Ovary (tissue), 7 donors: ENCODE measurements at regions not wholly inside any gene's neighbourhood (a gene's known extent, or its start where the extent isn't known, plus 50 kb on each side); places are given as distances from the start of the nearest gene placed in this dataset.

Experiments used
- DNase-seq, 5 donors: peaks; one replicate each; pipeline ENCODE4 v3.0.0-alpha.2; 2019 to 2020
- H3K27ac ChIP-seq, 2 donors: fragments of 200-600 bp; one replicate each; pipeline versions ENCODE4 v1.5.1 to v1.8.0; 2019 to 2022
- H3K27me3 ChIP-seq: fragments of 200-600 bp; one replicate; pipeline ENCODE4 v1.8.0; 2022
- H3K36me3 ChIP-seq: fragments of 200-600 bp; sonication (generic); one replicate; pipeline ENCODE4 v1.5.1; 2019
- H3K4me1 ChIP-seq: one replicate; pipeline ENCODE4 v1.8.1; 2013; ENCODE audit warnings: mild to moderate bottlenecking, moderate library complexity; ENCODE audit not compliant: insufficient read depth
- H3K4me3 ChIP-seq: fragments of 200-600 bp; sonication (generic); one replicate; pipeline ENCODE4 v1.5.1; 2017
- H3K9me3 ChIP-seq, 2 donors: fragments of 200-600 bp in 1 of 2; sonication (generic) in 1 of 2; one replicate each; pipeline versions ENCODE4 v1.5.1 to v1.8.1; 2013 to 2019; ENCODE audit warnings: mild to moderate bottlenecking in 1 of 2, moderate library complexity in 1 of 2
- CTCF ChIP-seq, 3 donors: fragments of 450-650 bp in 2 of 3; fragments of 200-600 bp in 1 of 3; IDR thresholded peaks; one replicate each; pipeline versions ENCODE4 v1.5.1 to v1.8.0; 2016 to 2022; ENCODE audit warnings: antibody characterized with exemption in 3 of 3, mild to moderate bottlenecking in 1 of 3
- EP300 ChIP-seq: sonication (generic); formaldehyde crosslinking; IDR thresholded peaks from one replicate; pipeline ENCODE4 v1.6.1; 2017; ENCODE audit warnings: antibody characterized with exemption
- POLR2A ChIP-seq: fragments of 450-650 bp; IDR thresholded peaks from one replicate; pipeline ENCODE4 v1.6.1; 2017; ENCODE audit warnings: antibody characterized with exemption, mild to moderate bottlenecking, moderate library complexity
- WGBS, 3 donors: extraction: QIAGEN DNeasy Blood & Tissue Kit in 1 of 3; methylation state at CpG; one replicate each; pipeline versions ENCODE4 v1.1.5 to v1.1.7; 2013 to 2017; 5-methylcytosine and 5-hydroxymethylcytosine counted together
- intact Hi-C, 4 donors: fragments of 100-400 bp; cut with DNase I; formaldehyde crosslinking; loops; one replicate each; pipeline versions ENCODE4 v1.11.0 to v1.15.1; 2022 to 2023
- donor health status: DM: no; HTN: no; CAD: no; lungs with moderate emphysema.
- donor health status: DM: no; HTN: no; CAD: no.
- donor health status: Bipolar disorder and iron deficiency.
- donor health status: DM: no; HTN: no; CAD: no.
- donor health status: DM: yes; HTN: yes; CAD: no.

GRCh38 chr1:81424061-81424460 is 376.7 kb upstream of the ADGRL2 start:
- 47 to 68% (median 65%) methylated on average over 5 of the region's 5 CpGs for WGBS, 3 donors

GRCh38 chr1:81420760-81421159 is 380.0 kb upstream of the ADGRL2 start:
- H3K27me3 ChIP-seq: no peaks in the 10 kb centered on the region
- no peak overlapping the region for H3K4me3 ChIP-seq
- H3K9me3 ChIP-seq: no peaks in the 10 kb centered on the region
- no peaks in the 10 kb centered on the region for H3K36me3 ChIP-seq
- TF ChIP-seq EP300 (no peak), CTCF (IDR thresholded peaks at IDR 0.05) (no peak), POLR2A (no peak)
- intact Hi-C loops: no loop called here
- DNase-seq: no peak
- H3K27ac ChIP-seq: no peak overlapping the region
- WGBS, 3 donors: 41 to 61% (median 45%) methylated on average over 2 of the region's 2 CpGs
- no peaks in the 10 kb centered on the region for H3K4me1 ChIP-seq

More at GRCh38 chr1:81424061-81424460, 376.7 kb upstream of the ADGRL2 start:
- Histone ChIP-seq H3K4me1 (no peaks in the 10 kb centered on the region), H3K4me3 (no peak overlapping the region), H3K27ac (no peak overlapping the region), H3K27me3 (no peaks in the 10 kb centered on the region), H3K9me3 (no peaks in the 10 kb centered on the region), H3K36me3 (no peaks in the 10 kb centered on the region)
- DNase-seq: no peak
- TF ChIP-seq CTCF (IDR thresholded peaks at IDR 0.05) (no peak), POLR2A (no peak), EP300 (no peak)
- intact Hi-C loops: no loop called here

GRCh38 chr1:81414488-81415015 is 386.2 kb upstream of the ADGRL2 start:
- Histone ChIP-seq H3K27me3 (no peaks in the 10 kb centered on the region), H3K4me1 (peaks cover 3% of the 10 kb centered on the region), H3K27ac (no peak overlapping the region), H3K9me3 (no peaks in the 10 kb centered on the region), H3K36me3 (no peaks in the 10 kb centered on the region), H3K4me3 (no peak overlapping the region)
- WGBS, 3 donors: 11% methylated on average over 10 of the region's 10 CpGs
- DNase-seq: peak; percentile 68 to 92 (median 83)
- intact Hi-C loops: no loop called here
- no peak for TF ChIP-seq POLR2A
- peak; percentile 17 to 76 (median 64) for TF ChIP-seq CTCF (IDR thresholded peaks at IDR 0.05)
- no peak for TF ChIP-seq EP300

- 37 to 61% (median 47%) methylated on average over 4 of the region's 4 CpGs for WGBS, 3 donors
- Histone ChIP-seq H3K36me3 (no peaks in the 10 kb centered on the region), H3K27me3 (no peaks in the 10 kb centered on the region), H3K4me1 (peaks cover 3% of the 10 kb centered on the region), H3K27ac (no peak overlapping the region), H3K4me3 (no peak overlapping the region), H3K9me3 (no peaks in the 10 kb centered on the region)
- DNase-seq: no peak
- intact Hi-C loops: no loop called here
- TF ChIP-seq EP300: no peak
- no peak for TF ChIP-seq POLR2A
- no peak for TF ChIP-seq CTCF (IDR thresholded peaks at IDR 0.05)
Observed at GRCh38 chr1:81412954-81413353, 387.8 kb upstream of the ADGRL2 start.
